ENCODE measurements at regions not wholly inside any gene's neighbourhood (a gene's known extent, or its start where the extent isn't known, plus 50 kb on each side); places are given as distances from the start of the nearest gene placed in this dataset.
A peak's percentile ranks its signal among the peaks of the same experiment; 100 is the strongest.

- Histone ChIP-seq H3K4me3 (ENCODE audit: low read length) (no peak overlapping the region), H3K4me1 (ENCODE audit: control insufficient read depth, insufficient read depth, low read length) (no peaks in the 10 kb centered on the region), H3K9me3 (ENCODE audit: control insufficient read depth, low read length) (peaks cover 8% of the 10 kb centered on the region), H3K9ac (ENCODE audit: low read length) (no peak overlapping the region), H3K36me3 (ENCODE audit: control insufficient read depth, insufficient read depth, low read length, severe bottlenecking) (no peaks in the 10 kb centered on the region), H3K27me3 (replicated peaks; ENCODE audit: control insufficient read depth, insufficient read depth, low read length) (peaks cover 13% of the 10 kb centered on the region)
- no peak for DNase-seq (ENCODE audit: low read depth)
Observed at GRCh38 chr15:92224843-92225242, 168.8 kb upstream of the ST8SIA2 start.

- no peak overlapping the region for H3K4me3 ChIP-seq (ENCODE audit: low read length)
- no peaks in the 10 kb centered on the region for H3K4me1 ChIP-seq (ENCODE audit: control insufficient read depth, insufficient read depth, low read length)
- H3K27me3 ChIP-seq (replicated peaks; ENCODE audit: control insufficient read depth, insufficient read depth, low read length): peaks cover 13% of the 10 kb centered on the region
- H3K9ac ChIP-seq (ENCODE audit: low read length): no peak overlapping the region
- H3K9me3 ChIP-seq (ENCODE audit: control insufficient read depth, low read length): peaks cover 8% of the 10 kb centered on the region
- peak; percentile 45 for DNase-seq (ENCODE audit: low read depth)
- H3K36me3 ChIP-seq (ENCODE audit: control insufficient read depth, insufficient read depth, low read length, severe bottlenecking): no peaks in the 10 kb centered on the region
Observed at GRCh38 chr15:92226020-92226612, 167.6 kb upstream of the ST8SIA2 start.

- no peaks in the 10 kb centered on the region for H3K4me1 ChIP-seq (ENCODE audit: control insufficient read depth, insufficient read depth, low read length)
- peaks cover 13% of the 10 kb centered on the region for H3K27me3 ChIP-seq (replicated peaks; ENCODE audit: control insufficient read depth, insufficient read depth, low read length)
- no peak overlapping the region for H3K4me3 ChIP-seq (ENCODE audit: low read length)
- H3K36me3 ChIP-seq (ENCODE audit: control insufficient read depth, insufficient read depth, low read length, severe bottlenecking): no peaks in the 10 kb centered on the region
- peaks cover 3% of the 10 kb centered on the region for H3K9me3 ChIP-seq (ENCODE audit: control insufficient read depth, low read length)
- no peak for DNase-seq (ENCODE audit: low read depth)
- H3K9ac ChIP-seq (ENCODE audit: low read length): no peak overlapping the region
Observed at GRCh38 chr15:92228830-92229229, 164.9 kb upstream of the ST8SIA2 start.

- peaks cover 11% of the 10 kb centered on the region for H3K27me3 ChIP-seq (replicated peaks; ENCODE audit: control insufficient read depth, insufficient read depth, low read length)
- H3K36me3 ChIP-seq (ENCODE audit: control insufficient read depth, insufficient read depth, low read length, severe bottlenecking): no peaks in the 10 kb centered on the region
- no peak overlapping the region for H3K9ac ChIP-seq (ENCODE audit: low read length)
- peaks cover 13% of the 10 kb centered on the region for H3K9me3 ChIP-seq (ENCODE audit: control insufficient read depth, low read length)
- DNase-seq (ENCODE audit: low read depth): no peak
- H3K4me1 ChIP-seq (ENCODE audit: control insufficient read depth, insufficient read depth, low read length): no peaks in the 10 kb centered on the region
- H3K4me3 ChIP-seq (ENCODE audit: low read length): no peak overlapping the region
Observed at GRCh38 chr15:92231461-92231860, 162.2 kb upstream of the ST8SIA2 start.

GRCh38 chr15:92232317-92232716, 161.4 kb upstream of the ST8SIA2 start:
- Histone ChIP-seq H3K4me3 (ENCODE audit: low read length) (no peak overlapping the region), H3K9ac (ENCODE audit: low read length) (no peak overlapping the region), H3K36me3 (ENCODE audit: control insufficient read depth, insufficient read depth, low read length, severe bottlenecking) (no peaks in the 10 kb centered on the region), H3K4me1 (ENCODE audit: control insufficient read depth, insufficient read depth, low read length) (no peaks in the 10 kb centered on the region), H3K27me3 (replicated peaks; ENCODE audit: control insufficient read depth, insufficient read depth, low read length) (peaks cover 3% of the 10 kb centered on the region), H3K9me3 (ENCODE audit: control insufficient read depth, low read length) (peaks cover 13% of the 10 kb centered on the region)
- DNase-seq (ENCODE audit: low read depth): no peak

GRCh38 chr15:92232876-92233275, 160.8 kb upstream of the ST8SIA2 start:
- Histone ChIP-seq H3K4me1 (ENCODE audit: control insufficient read depth, insufficient read depth, low read length) (no peaks in the 10 kb centered on the region), H3K27me3 (replicated peaks; ENCODE audit: control insufficient read depth, insufficient read depth, low read length) (no peaks in the 10 kb centered on the region), H3K36me3 (ENCODE audit: control insufficient read depth, insufficient read depth, low read length, severe bottlenecking) (no peaks in the 10 kb centered on the region), H3K4me3 (ENCODE audit: low read length) (no peak overlapping the region), H3K9ac (ENCODE audit: low read length) (no peak overlapping the region), H3K9me3 (ENCODE audit: control insufficient read depth, low read length) (peaks cover 13% of the 10 kb centered on the region)
- DNase-seq (ENCODE audit: low read depth): no peak

GRCh38 chr15:92243227-92243626, 150.5 kb upstream of the ST8SIA2 start:
- no peaks in the 10 kb centered on the region for H3K4me1 ChIP-seq (ENCODE audit: control insufficient read depth, insufficient read depth, low read length)
- peaks cover 8% of the 10 kb centered on the region for H3K9me3 ChIP-seq (ENCODE audit: control insufficient read depth, low read length)
- H3K36me3 ChIP-seq (ENCODE audit: control insufficient read depth, insufficient read depth, low read length, severe bottlenecking): no peaks in the 10 kb centered on the region
- H3K4me3 ChIP-seq (ENCODE audit: low read length): no peak overlapping the region
- H3K27me3 ChIP-seq (replicated peaks; ENCODE audit: control insufficient read depth, insufficient read depth, low read length): peaks cover 11% of the 10 kb centered on the region
- no peak overlapping the region for H3K9ac ChIP-seq (ENCODE audit: low read length)
- DNase-seq (ENCODE audit: low read depth): no peak

GRCh38 chr15:92244703-92245102, 149.0 kb upstream of the ST8SIA2 start:
- no peak overlapping the region for H3K9ac ChIP-seq (ENCODE audit: low read length)
- H3K27me3 ChIP-seq (replicated peaks; ENCODE audit: control insufficient read depth, insufficient read depth, low read length): peaks cover 11% of the 10 kb centered on the region
- no peaks in the 10 kb centered on the region for H3K36me3 ChIP-seq (ENCODE audit: control insufficient read depth, insufficient read depth, low read length, severe bottlenecking)
- H3K9me3 ChIP-seq (ENCODE audit: control insufficient read depth, low read length): peaks cover under 1% of the 10 kb centered on the region
- no peak overlapping the region for H3K4me3 ChIP-seq (ENCODE audit: low read length)
- no peak for DNase-seq (ENCODE audit: low read depth)
- no peaks in the 10 kb centered on the region for H3K4me1 ChIP-seq (ENCODE audit: control insufficient read depth, insufficient read depth, low read length)

- Histone ChIP-seq H3K9ac (ENCODE audit: low read length) (no peak overlapping the region), H3K4me1 (ENCODE audit: control insufficient read depth, insufficient read depth, low read length) (no peaks in the 10 kb centered on the region), H3K4me3 (ENCODE audit: low read length) (no peak overlapping the region), H3K9me3 (ENCODE audit: control insufficient read depth, low read length) (no peaks in the 10 kb centered on the region), H3K27me3 (replicated peaks; ENCODE audit: control insufficient read depth, insufficient read depth, low read length) (peaks cover 11% of the 10 kb centered on the region), H3K36me3 (ENCODE audit: control insufficient read depth, insufficient read depth, low read length, severe bottlenecking) (no peaks in the 10 kb centered on the region)
- no peak for DNase-seq (ENCODE audit: low read depth)
Observed at GRCh38 chr15:92247649-92248242, 145.9 kb upstream of the ST8SIA2 start.

GRCh38 chr15:92266796-92267685, 126.6 kb upstream of the ST8SIA2 start:
- no peaks in the 10 kb centered on the region for H3K4me1 ChIP-seq (ENCODE audit: control insufficient read depth, insufficient read depth, low read length)
- H3K9ac ChIP-seq (ENCODE audit: low read length): no peak overlapping the region
- no peak overlapping the region for H3K4me3 ChIP-seq (ENCODE audit: low read length)
- H3K36me3 ChIP-seq (ENCODE audit: control insufficient read depth, insufficient read depth, low read length, severe bottlenecking): no peaks in the 10 kb centered on the region
- H3K27me3 ChIP-seq (replicated peaks; ENCODE audit: control insufficient read depth, insufficient read depth, low read length): peaks cover 12% of the 10 kb centered on the region
- DNase-seq (ENCODE audit: low read depth): no peak
- peaks cover 8% of the 10 kb centered on the region for H3K9me3 ChIP-seq (ENCODE audit: control insufficient read depth, low read length)

GRCh38 chr15:92268900-92269299, 124.8 kb upstream of the ST8SIA2 start:
- H3K9ac ChIP-seq (ENCODE audit: low read length): no peak overlapping the region
- H3K4me1 ChIP-seq (ENCODE audit: control insufficient read depth, insufficient read depth, low read length): no peaks in the 10 kb centered on the region
- H3K4me3 ChIP-seq (ENCODE audit: low read length): no peak overlapping the region
- no peaks in the 10 kb centered on the region for H3K36me3 ChIP-seq (ENCODE audit: control insufficient read depth, insufficient read depth, low read length, severe bottlenecking)
- peaks cover 19% of the 10 kb centered on the region for H3K27me3 ChIP-seq (replicated peaks; ENCODE audit: control insufficient read depth, insufficient read depth, low read length)
- peaks cover 3% of the 10 kb centered on the region for H3K9me3 ChIP-seq (ENCODE audit: control insufficient read depth, low read length)
- DNase-seq (ENCODE audit: low read depth): no peak
